ENCODE measurements at regions not wholly inside any gene's neighbourhood (a gene's known extent, or its start where the extent isn't known, plus 50 kb on each side); places are given as distances from the start of the nearest gene placed in this dataset.

DNA sequence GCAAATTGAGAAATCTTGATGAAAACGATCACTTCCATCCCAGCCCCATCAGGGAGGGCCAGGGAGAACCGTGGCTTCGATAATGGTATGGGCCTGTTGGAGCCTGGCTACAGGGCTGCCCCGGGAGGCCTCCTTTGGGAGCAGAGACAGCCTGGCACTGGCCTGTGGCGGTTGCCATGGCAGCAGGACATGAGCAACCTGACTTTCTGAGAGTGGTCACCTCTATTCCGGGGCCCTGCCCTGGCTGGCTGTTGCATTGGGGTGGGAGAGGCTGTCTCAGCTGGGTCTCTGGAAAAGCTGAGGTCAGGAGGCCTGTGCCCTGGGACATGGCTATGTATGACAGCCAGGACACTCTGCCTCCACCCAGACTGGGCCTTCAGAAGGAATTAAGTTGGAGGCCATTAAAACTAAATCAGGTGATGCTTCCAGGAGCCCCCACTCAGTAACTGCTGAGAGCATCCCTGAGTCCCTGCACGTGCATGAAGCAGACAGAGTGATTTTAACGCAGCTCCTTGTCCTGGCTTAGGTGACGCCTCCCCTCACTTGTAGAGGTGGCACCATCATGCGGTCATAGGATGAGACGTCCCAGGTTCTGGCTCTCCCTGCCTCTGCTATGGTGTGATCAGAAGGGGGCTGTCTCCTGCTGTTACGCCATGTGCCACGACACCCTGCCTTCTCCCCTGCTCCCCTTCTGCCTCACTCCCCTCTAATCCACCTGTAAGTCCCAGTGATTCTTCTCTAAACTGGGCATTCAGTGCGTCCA, 126.3 kb downstream of the SLC25A47 start:
- intact Hi-C loops (cut with DNase I), result no loop called here
- no peak for DNase-seq (ENCODE audit: low spot score)
- no peak for ATAC-seq

DNA sequence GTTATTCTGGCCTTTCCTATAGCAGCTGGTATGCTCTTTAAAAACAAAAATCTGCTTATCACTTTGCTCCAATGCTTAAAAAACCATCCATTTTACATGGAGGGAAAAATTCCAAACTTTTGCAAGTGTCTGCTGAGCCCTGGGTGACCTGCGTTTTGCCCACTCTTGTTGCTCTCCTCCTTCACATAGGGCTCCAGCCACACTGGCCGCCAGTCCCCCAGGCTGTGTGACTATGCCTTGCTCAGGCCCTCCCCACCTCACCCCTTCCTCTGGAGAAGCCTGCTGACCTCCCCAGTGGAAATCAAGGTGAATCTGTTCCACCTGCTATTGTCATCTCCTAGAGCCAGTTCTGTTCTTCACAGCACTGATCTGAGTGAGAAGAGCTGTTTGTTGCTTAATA, 126.9 kb downstream of the SLC25A47 start:
- intact Hi-C loops (cut with DNase I), result no loop called here
- ATAC-seq (no peak), DNase-seq (ENCODE audit: low spot score) (no peak)

- intact Hi-C loops (cut with DNase I), result no loop called here
- ATAC-seq (no peak), DNase-seq (ENCODE audit: low spot score) (no peak)
These were observed 127.6 kb downstream of the SLC25A47 start for GRCh38 chr14:100450736-100451135.

GRCh38 chr14:100451264-100451663, 128.1 kb downstream of the SLC25A47 start:
- intact Hi-C loops (cut with DNase I), result no loop called here
- DNase-seq (ENCODE audit: low spot score) (no peak), ATAC-seq (no peak)

GRCh38 chr14:100453930-100454329, 130.8 kb downstream of the SLC25A47 start:
- intact Hi-C loops (cut with DNase I), result no loop called here
- no peak for DNase-seq (ENCODE audit: low spot score)
- ATAC-seq, result no peak

- DNase-seq (ENCODE audit: low spot score) (no peak), ATAC-seq (no peak)
- intact Hi-C loops (cut with DNase I), result no loop called here
These were observed 131.3 kb downstream of the SLC25A47 start for GRCh38 chr14:100454437-100454836.

DNA sequence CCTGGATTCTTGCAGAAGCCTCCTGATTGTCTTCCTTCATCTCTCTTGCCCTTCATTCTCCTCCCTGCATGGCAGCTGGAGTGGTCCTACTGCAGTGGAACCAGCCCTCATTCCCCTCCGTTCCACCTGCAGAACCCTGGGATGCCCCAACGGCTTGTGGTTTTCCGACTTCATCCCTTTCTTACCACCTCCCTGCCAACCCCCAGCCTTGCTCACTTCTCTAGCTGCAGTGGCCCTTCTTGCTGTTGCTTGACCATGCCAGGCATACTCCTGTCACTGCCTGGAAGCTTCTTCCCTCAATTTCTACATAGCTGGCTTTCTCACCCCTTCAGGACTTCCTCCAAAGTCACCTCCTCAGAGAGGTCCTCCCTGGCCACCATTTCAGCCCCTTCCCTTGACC, 123.3 kb downstream of the BEGAIN start:
- DNase-seq (ENCODE audit: low spot score) (no peak), ATAC-seq (no peak)
- intact Hi-C loops (cut with DNase I), result no loop called here

DNA sequence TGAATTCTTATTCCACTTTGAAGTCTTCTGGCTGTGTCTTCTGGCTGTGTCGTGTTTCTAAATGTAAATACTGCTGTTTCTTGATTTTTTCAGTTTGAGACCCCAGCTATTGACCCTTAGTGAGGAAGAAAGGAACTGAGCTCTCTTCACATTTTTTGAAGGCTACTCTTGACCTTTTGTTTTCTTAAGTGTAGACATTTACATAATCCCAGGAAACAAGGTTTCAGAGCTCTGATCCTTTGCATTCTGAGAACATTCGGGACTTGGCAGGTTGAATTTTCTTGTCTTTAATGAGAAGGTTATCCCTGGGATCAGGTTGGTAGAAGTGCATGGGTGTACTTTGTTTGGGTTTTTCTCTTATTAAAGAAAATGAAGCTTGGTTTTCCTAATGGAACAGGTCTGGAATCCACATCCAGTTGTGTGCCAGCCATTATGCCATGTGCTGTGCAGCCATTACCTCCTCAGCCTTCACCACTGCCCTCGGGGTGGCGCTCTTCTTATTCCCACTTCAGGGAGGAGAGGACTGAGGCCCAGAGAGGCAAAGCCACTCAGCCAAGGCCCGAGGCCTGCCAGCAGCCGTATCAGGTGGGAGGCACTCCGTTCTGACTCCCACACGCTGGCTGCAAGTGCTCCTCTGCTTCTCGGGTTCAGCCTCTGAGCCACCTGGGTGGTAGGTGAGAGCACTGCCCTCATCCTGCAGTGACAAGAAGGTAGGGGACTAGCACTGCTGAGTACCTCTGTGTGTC, 120.9 kb downstream of the BEGAIN start:
- intact Hi-C loops (cut with DNase I), result no loop called here
- ATAC-seq, result no peak
- DNase-seq (ENCODE audit: low spot score), result no peak

- ATAC-seq (no peak), DNase-seq (ENCODE audit: low spot score) (no peak)
- intact Hi-C loops (cut with DNase I), result no loop called here
These were observed 120.0 kb downstream of the BEGAIN start for GRCh38 chr14:100467046-100467750.

- DNase-seq (ENCODE audit: low spot score) (no peak), ATAC-seq (no peak)
- intact Hi-C loops (cut with DNase I), result no loop called here
These were observed 119.3 kb downstream of the BEGAIN start for GRCh38 chr14:100467939-100468338.

DNA sequence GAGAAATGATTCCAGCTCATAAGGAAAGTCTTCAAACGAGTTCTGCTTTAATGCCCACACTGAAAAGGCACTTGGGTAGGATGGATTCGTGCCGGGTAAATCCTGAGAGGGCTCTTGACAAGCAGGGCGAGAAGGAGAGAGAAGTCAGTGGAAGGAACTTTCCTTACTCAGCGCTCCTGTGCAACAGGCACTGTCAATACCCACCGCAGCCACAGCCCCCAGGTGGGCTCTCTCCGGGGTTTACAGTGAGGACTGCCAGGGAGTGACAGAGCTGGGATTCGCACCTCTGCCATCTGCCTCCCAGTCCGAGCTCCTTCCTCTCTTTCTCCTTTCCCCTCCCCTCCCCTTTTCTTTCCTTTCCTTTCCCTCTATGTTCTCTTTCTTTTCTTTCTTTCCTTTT, 118.7 kb downstream of the BEGAIN start:
- DNase-seq (ENCODE audit: low spot score), result no peak
- no peak for ATAC-seq
- intact Hi-C loops (cut with DNase I), result no loop called here

GRCh38 chr14:100469632-100470522, 117.3 kb downstream of the BEGAIN start:
- intact Hi-C loops (cut with DNase I), result no loop called here
- DNase-seq (ENCODE audit: low spot score) (no peak), ATAC-seq (no peak)

DNA sequence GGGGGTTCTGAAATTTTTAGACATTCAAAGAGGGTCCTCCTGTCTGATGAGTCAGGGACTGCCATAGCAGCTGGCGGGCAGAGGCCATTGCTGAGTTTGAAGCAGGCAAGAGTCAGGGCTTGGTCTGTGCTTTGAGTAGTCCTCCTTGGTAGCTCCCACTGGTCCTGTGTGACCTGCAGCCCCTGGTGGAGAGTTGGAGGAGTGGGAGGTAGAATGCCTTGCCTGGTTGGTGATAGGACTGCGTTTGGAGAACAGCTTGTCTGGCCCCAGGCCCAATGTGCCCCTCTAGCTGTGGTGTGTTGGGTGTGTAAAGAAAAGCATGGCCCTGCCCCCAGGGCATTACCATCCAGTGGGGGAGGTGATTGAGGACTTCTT, 116.7 kb downstream of the BEGAIN start:
- no peak for ATAC-seq
- DNase-seq (ENCODE audit: low spot score), result no peak
- intact Hi-C loops (cut with DNase I), result no loop called here

- intact Hi-C loops (cut with DNase I), result no loop called here
- ATAC-seq (no peak), DNase-seq (ENCODE audit: low spot score) (no peak)
These were observed 115.7 kb downstream of the BEGAIN start for GRCh38 chr14:100471441-100472093.

GRCh38 chr14:100472094-100472455, 115.1 kb downstream of the BEGAIN start:
- ATAC-seq (no peak), DNase-seq (ENCODE audit: low spot score) (no peak)
- intact Hi-C loops (cut with DNase I), result no loop called here

- no peak for ATAC-seq
- intact Hi-C loops (cut with DNase I), result no loop called here
- no peak for DNase-seq (ENCODE audit: low spot score)
These were observed 114.7 kb downstream of the BEGAIN start for GRCh38 chr14:100472491-100472890.

DNA sequence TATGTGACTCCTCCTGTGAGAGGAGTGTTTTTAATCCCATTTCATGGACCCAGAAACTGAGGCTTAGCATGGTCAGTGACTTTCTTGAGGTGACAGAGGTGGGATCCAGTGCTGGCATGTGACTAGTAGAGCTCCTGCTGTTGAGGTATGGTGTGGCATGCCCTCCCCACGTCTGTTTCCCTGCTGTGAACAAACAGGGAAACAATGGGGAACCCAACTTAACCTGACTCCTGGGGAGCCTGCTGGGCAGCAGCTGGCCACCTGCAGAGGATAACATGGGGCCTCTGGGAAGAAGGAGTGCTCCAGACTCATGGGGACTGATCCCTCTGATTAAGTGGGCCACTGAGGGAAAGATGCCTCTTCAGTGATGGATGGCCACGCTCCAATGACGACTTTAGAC, 114.0 kb downstream of the BEGAIN start:
- DNase-seq (ENCODE audit: low spot score) (no peak), ATAC-seq (no peak)
- intact Hi-C loops (cut with DNase I), result no loop called here

DNA sequence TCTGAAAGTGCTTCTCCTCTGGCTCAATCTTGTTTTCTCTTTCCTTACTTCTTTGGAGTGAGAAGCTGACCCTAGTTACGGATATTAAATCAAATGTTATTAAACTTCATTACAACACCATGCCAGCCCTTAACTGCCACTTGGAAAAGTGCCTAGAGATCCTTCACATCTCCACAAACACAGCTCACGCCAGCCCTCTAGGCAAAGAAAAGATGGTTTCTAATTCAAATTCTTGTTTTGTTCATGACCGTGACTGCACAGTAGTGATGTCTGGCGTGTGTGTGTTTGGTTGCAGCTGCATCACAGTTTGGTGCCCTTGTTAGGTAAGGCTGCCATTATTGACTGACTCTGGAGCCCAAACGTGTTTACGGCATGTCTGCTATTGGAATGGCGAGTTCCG, 113.0 kb downstream of the BEGAIN start:
- intact Hi-C loops (cut with DNase I), result no loop called here
- DNase-seq (ENCODE audit: low spot score), result no peak
- ATAC-seq, result no peak

GRCh38 chr14:100475268-100475667, 111.9 kb downstream of the BEGAIN start:
- intact Hi-C loops (cut with DNase I), result no loop called here
- ATAC-seq, result no peak
- no peak for DNase-seq (ENCODE audit: low spot score)

All from sciatic nerve (tissue), 2 donors.